ENCODE measurements at regions not wholly inside any gene's neighbourhood (a gene's known extent, or its start where the extent isn't known, plus 50 kb on each side); places are given as distances from the start of the nearest gene placed in this dataset.

GRCh38 chr10:123604506-123604905 is 61.6 kb upstream of the GPR26 start:
- TF ChIP-seq TEAD1 (CRISPR knock-in tag; IDR thresholded peaks at IDR 0.05) (no peak), HES1 (IDR thresholded peaks at IDR 0.05; ENCODE audit: low read depth) (no peak), MTF1 (CRISPR knock-in tag; IDR thresholded peaks at IDR 0.05; ENCODE audit: borderline replicate concordance) (no peak), NKRF (IDR thresholded peaks at IDR 0.05; ENCODE audit: borderline replicate concordance) (no peak), NCOA6 (IDR thresholded peaks at IDR 0.05) (no peak), ZNF766 (CRISPR knock-in tag; conservative IDR thresholded peaks at IDR 0.05) (no peak)
- WGBS (ENCODE audit: insufficient coverage, low coverage, missing lambda C conversion rate) = 0% methylated on average over 6 of the region's 6 CpGs
- Histone ChIP-seq H3K4me1 (replicated peaks in 1 of 2; ENCODE audit: control insufficient read depth in 2 of 2, insufficient read depth in 2 of 2, low read length in 2 of 2) (no peaks in the 10 kb centered on the region), H4K20me1 (replicated peaks; ENCODE audit: control insufficient read depth, insufficient read depth, low read length) (no peaks in the 10 kb centered on the region), H3K79me2 (ENCODE audit: control insufficient read depth, insufficient read depth, low read length) (no peaks in the 10 kb centered on the region), H3K27me3 (ENCODE audit: control insufficient read depth in 2 of 2, insufficient read depth in 2 of 2, low read length in 2 of 2) (no peaks in the 10 kb centered on the region), H3K27ac (ENCODE audit: extremely low read depth, low read depth, low read length) (no peak overlapping the region), H3K9me1 (ENCODE audit: control insufficient read depth, insufficient read depth, low read length) (no peaks in the 10 kb centered on the region), H3K4me3 (no peak overlapping the region), H3K9me3 (replicated peaks; ENCODE audit: control insufficient read depth, insufficient read depth, low read depth, low read length) (no peaks in the 10 kb centered on the region), H3K4me2 (ENCODE audit: insufficient read depth, low read length) (no peak overlapping the region), H3K36me3 (ENCODE audit: control insufficient read depth, insufficient read depth, low read length) (no peaks in the 10 kb centered on the region), H2AFZ (ENCODE audit: low read depth, low read length) (no peak overlapping the region), H3K9ac (ENCODE audit: insufficient read depth in 1 of 2, low read depth in 2 of 2, low read length in 2 of 2) (no peak overlapping the region)
- DNase-seq (ENCODE audit: extremely low read depth in 1 of 4, low spot score in 3 of 4) (no peak), ATAC-seq (no peak), FAIRE-seq (no peak)
- no TSS peak for BruUV-seq (replicated peaks)
- CTCF ChIA-PET (ENCODE audit: low intra/inter-chr PET ratio) = no interaction called here
- POLR2A ChIA-PET = no interaction called here
- in situ Hi-C loops (cut with MboI) = no loop called here
- intact Hi-C loops (cut with micrococcal nuclease) = no loop called here
